ENCODE measurements at regions not wholly inside any gene's neighbourhood (a gene's known extent, or its start where the extent isn't known, plus 50 kb on each side); places are given as distances from the start of the nearest gene placed in this dataset.

DNA sequence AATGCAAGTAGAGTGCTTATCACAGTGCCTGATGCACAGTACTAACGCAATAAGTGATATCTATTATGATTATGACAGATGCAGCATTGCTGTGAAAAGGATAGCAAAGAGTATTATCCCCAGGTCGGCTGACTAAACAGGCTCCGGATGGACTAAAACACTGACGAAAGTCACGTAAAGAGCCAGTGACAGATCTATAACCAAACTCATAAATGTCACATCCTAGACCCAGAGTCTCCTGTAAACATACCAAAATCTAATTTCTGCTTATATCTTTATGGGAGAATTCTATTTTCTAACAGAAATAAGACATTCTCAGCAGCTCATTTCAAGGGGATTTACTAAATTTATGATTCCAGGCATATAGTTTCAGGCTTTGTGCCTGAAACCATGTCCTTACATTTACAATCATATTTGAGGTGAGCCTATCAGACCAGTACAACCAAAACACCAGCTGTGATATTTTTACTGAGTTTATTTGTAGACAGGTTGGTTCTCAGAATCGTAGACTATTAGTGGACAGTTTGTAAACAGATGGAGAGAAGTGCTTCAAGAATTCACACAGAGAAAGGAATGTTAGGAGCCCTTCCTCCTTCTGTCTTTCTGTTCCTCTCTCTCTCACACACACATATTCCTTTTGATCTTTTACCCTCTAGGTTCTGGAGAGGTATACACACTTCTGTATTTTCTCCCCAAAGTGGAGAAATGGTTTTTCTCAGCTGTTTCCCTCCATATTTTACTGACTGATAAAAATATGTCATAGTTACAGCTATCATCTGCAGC lies 52.4 kb upstream of the WDR26 start:
- DNase-seq (ENCODE audit: low spot score) = no peak

DNA sequence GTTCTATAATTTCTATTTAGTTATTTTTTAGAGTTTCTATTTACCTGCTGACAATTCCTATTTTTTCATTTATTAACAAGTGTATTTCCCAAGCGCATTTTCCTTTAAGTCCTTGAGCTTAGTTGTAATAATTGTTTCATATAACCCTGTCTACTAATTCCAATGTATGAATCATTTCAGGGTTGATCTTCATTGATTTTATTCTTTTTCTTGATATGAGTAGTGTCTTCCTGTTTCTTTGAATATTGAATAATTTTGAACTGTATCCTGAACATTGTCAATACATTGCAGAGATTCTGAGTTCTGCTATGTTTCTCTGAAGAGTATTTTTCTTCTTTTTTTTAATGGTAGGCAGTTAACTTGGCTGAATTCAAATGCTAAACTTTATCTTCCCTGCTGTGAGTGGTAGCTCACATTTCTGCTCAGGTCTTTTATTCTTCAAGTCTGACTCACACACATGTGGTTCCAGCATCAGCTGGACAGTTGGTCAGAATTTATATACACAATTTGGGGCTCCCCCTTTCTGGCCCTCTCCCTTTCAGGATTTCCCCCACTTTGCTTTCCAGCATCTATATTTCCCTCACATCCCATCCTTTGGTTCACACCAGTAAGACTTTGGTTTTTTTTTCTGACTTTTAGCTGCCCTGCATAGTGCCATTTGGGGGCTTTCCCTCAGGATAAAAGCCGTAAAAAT lies 54.4 kb upstream of the WDR26 start:
- DNase-seq (ENCODE audit: low spot score) = no peak

DNA sequence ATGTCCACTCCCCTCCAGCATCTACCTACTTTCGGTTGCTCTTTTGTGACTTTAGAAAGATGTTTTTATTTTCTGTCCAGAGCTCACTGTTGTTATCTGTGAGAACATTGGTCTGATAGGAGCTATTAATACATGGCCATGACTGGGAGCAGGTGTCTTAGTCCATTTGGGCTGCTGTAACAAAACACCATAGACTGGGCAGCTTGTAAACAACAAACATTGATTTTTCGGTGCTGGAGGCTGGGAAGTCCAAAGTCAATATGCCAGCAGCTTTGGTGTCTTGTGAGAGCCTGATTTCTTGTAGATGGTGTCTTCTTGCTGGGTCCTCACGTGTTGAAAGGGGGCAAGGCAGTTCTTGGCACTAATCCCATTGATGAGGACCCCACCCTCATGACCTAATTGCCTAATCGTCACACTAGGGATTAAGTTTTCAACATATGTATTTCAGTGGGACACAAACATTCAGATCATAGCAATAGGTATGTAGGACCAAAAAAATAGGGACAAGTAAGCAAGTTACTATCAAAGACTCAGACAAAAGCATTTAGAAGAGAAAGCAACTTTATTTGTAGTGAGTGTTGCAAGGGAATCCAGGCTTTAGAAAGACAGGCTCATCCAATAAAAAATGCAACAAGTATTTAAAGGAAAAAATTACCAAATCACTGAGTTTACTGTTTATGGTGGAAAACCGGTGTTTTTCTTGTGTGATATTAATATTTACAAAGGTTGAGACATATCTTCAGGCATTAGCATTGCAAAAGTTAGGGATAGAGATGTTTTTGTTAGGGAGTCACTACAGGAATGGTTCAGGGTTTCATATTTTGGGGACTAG lies 55.2 kb upstream of the WDR26 start:
- no peak for DNase-seq (ENCODE audit: low spot score)

DNA sequence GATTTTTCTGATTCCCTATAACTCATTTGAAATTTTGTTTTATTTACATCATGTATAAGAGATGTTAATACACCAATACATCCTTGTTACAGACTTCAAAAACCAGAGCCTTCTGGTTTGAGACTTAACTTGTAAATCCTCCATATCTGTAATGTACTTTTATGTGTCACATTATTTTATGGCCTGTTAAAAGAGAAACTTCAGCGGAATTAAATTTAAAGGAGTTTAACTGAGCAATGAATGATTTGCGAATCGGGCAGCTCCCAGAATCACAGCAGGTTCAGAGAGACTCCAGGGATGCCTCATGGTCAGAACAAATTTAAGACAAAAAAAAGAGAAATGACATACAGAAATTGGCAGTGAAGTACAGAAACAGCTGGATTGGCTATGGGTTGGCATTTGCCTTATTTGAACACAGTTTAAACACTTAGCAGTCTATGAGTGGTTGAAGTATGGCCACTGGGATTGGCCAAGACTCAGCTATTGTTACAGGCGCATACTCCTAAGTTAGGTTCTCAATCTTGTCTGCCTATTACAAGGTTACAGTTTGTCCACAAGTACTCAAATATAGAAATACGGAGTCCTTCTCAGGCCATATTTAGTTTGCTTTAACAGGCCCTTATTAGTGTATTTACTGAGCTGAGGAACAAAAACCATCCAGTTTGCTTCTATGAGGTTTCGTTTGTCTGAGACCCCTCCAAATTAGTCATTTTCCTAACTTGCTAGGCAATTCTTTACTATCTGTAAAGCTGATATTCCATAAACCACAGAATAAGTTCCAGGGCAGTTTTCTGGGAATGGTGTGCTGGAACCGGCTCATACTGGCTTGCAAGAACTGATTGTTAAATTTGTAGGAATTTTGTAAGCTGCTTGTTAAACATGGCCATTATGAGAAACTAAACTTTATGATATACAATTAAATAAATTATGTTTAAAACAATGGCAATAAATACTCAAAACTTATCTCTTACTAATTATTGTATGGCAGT lies 56.2 kb upstream of the WDR26 start:
- DNase-seq (ENCODE audit: low spot score) = no peak

DNA sequence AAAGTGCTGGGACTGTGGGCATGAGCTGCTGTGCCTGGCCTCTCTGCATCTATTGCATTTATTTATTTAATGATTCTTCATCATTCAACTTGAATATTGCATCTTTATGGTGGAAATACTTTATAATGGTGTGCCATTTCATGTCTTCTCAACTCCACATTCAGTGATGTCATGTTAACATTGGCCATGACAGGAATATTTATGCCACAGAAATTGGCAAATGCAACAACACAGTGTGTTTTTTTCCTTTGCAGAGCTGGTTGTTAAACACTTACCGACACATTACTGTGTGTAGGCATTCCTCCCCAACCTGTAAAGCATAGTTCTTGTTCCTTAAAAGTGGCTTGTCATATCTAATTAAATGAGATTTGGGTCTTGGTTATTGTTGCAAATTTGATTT lies 57.4 kb upstream of the WDR26 start:
- DNase-seq (ENCODE audit: low spot score) = no peak

DNA sequence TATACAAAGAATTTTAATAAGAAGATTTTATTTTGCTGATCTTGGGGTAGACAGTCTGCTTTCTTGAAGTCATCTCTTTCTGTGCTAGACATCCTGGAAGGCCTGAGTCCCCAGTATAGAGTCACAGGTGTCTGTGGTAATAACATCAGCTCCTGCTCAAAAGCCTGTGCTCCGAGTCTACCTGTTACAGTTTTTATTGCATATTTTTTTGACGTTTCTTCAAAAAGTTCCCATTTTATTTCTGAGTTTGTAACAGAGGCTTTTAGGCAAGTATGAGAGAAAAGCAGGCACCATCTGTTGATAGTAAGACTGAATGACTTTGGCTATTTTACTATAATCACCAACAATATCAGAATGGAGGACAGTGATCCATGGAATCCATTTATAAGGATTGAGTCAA lies 58.0 kb upstream of the WDR26 start:
- DNase-seq (ENCODE audit: low spot score) = no peak

DNA sequence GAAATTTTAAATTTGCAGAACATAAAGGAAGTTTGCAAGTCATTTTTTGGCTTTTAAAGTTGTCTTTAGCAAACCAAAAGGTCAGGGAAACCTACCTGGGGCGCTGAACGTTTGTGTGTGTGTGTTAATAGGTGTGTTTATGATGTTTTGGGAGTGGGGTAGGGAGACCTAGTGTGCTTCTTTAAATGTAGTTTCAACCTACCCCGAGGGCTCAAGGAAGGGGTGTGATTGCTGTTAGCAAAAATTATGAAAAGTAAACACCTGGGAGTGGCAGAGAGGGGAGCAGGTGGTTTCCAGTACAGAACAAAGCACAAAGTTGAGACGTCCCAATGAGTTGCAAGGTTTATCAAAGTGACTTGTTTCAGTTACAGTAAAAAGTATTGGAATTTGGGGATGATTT lies 58.7 kb upstream of the WDR26 start:
- no peak for DNase-seq (ENCODE audit: low spot score)

DNA sequence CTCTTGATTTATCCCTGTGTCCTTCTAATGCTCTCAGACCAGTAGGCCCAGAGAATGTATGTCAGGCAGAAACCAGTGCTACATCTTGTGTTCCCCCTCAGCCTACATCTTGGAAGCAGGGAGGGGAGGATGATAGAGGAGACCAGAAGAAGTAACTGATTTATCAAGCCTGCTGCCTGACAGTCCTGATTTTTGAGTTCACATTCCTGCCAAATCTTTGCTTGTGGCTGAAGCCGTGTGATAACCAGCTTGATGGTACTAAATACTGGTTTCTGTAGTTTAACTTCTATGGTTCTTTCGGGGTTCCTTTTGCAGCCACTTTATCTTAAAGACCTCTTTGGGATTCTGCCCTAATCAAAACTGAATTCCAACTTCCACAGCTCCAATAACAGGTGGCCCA lies 59.7 kb upstream of the WDR26 start:
- no peak for DNase-seq (ENCODE audit: low spot score)

DNA sequence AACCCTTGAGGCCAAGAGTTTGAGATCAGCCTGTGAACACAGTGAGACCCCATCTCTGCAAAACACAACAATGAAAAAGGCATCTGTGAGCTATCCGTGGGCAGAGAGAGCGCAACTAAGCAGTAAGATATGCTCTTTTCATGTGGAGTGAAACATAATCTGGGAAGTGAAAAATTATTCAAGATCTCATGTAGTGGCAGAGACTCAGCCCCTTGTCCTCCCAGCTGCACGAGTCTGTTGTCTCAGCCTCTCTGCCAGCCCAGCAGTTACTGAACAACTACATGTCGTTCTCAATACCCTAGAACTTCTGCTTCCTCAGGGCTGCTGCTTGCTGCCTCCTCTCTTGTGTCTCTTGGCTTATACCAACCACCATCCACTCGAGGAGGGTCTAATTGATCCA lies 61.3 kb upstream of the WDR26 start:
- DNase-seq (ENCODE audit: low spot score) = no peak

DNA sequence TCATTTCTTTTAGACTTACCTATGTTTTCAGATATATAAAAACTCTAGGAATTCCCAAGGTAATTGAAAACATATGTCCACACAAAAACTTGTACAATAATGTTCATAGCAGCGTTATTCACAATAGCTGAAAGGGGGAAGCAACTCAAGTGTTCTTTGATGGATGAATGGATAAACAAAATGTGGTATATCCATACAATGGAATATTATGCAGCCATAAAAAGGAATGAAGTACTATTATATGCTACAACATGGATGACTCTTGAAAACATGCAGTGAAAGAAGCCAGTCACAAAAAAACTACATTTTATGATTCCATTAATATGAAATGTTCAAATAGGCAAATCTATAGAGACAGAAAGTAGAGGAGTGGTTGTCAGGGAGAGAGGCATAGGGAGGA lies 62.2 kb upstream of the WDR26 start:
- no peak for DNase-seq (ENCODE audit: low spot score)

DNA sequence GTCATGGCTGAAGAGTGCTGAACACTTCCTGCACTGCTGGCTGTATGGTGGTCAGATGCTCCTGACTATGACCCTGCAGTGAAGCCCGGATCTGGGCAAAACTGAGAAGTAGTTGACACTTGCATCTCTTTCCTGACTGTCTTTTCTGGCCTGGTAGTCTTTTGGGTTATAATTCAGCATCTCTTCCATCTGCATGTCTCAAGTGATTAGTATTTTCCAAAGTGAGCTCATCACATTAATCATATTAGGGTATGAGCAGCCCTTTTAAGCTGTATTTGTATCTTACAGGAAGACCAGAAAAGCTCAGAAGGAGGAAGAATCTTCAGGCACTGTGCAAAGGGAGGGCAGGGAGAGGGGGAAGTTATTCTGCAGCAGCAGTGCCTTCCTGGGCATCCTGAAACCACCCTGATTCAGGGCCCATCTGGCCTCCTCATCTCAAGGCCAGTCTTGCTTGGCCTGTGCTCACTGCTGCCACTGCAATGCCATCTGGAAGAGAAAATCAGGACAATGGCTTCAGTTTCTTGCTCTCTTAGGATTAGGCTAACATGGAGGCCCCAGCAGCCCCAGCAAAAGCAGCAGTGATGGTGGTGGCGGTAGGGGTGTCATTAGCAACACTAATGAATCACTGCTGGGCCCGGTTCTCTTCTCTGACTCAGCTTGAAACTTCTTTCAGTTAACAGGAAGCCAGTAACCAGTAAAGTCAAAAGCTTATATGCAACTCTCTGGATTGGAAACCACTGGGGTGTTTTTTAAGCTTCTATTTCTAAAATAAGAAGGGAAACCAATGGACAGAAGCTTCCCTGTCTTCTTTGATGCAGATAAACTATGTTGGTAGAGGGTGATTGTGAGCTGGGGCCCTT lies 63.3 kb upstream of the WDR26 start:
- DNase-seq (ENCODE audit: low spot score) = no peak

DNA sequence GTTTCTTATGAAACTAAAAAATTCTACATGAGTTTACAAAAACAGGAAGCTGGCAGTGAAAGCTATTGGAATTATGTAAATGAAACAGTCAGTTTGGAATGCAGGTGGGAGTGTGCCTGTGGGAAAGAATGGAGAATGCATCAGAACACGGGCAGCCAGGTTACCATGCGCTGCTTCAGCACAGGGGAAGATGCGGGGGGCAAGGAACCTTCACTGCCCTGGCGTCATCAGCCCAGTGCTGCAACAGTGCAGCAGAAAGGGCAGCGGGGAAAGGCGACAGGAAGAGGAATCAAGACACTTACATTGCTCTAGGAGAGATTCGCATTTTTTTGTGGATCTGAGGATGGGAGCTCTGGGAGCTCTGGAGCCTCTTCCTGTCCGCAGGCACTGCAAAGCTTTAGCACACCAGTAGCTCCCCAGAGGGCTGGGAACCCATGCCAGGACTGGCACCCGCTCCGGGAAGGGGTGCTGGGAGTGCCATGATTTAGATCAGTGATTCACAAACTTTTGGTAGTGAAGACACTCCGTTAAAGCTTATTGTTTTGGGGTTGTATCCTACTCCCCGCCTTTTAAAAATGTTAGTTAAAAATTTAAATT lies 64.1 kb upstream of the WDR26 start:
- DNase-seq (ENCODE audit: low spot score) = no peak

DNA sequence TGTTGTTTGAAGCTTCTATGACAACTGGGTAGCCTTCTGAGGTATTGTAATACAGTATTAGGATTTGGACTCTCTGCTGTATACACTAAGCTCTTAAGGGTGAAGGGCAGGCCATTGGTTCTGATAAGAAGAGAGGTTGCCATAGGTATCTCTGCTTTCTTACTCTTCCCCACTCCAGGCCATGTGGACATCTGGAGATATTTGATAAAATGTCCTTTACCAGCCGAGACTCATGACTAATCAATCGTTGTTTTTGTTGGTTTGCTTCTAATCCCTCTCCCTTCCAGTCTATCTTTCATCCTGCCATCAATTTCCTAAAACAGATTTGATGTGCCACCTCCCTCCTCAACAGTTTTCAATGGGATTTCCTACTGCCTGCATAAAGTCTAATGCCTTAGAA lies 64.6 kb upstream of the WDR26 start:
- DNase-seq (ENCODE audit: low spot score) = no peak

DNA sequence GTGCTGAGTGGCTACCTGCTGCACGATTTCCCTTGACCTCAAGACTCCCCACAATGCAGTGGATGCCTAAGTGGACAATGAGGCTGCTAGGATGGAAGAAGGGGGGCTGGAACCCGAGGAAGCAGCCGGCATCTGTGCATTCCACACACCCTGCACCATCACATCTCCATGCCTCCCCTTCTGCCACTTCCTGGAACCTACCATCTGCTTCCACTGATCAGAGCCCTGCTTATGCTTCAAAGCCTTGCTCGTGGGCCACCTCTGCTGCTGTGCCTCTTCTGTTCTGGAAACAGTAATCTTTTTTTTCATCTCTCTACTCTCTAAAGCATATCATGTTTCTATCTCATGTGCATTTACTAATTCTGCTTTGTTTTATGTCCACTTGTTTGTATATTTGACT lies 66.2 kb upstream of the WDR26 start:
- no peak for DNase-seq (ENCODE audit: low spot score)

DNA sequence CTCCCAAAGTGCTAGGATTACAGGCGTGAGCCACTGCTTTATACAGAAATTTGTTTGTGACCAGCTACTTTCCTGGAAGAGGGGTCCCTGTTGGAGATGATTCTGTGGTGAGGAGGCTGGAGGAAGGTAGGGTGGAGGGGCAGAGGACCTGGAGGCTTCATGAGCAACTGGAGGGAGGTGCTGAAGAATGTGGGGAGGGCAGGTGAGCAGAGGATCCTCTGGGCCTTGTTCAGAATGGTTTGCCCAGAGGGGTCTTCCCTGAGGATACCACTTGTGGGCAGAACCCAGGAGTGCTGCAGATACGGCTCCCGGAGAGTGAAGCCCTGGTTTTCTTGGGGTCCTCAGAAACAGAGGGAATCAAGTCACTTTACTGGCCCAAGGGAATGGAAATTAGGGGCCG lies 67.2 kb upstream of the WDR26 start:
- DNase-seq (ENCODE audit: low spot score) = no peak

DNA sequence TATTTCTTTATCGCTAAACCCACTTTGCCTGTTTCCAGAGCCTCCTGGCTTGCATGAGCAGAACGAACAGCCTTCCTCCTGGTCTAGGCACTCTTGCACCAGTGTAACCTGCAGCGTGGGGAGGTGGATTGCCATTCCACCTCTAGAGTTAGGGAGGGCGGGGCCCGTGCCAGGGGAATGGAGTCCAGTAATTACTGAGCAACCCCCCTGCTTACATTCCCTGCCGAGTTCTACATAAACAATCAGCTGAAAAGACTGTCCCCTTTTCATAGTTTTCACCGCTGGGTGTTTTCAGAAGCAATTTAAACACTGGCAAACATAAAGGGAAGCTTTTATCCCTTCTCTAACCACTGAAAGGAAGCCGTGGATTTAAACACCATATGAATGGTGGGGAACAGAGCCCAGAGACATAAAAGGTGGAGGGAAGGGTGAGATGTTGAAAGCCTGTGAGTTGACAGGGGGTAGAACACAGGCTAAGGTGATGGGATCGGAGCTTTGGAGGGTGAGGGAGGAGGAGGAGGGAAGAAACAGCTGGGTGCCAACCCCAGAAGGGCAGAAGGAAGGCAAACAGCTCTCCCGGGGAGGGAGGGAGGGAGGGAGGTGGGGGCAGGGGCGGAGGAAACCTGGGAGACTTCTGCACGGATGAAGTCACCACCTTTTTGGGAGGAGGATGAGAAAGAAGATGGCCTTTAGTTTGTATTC lies 68.0 kb upstream of the WDR26 start:
- no peak for DNase-seq (ENCODE audit: low spot score)

DNA sequence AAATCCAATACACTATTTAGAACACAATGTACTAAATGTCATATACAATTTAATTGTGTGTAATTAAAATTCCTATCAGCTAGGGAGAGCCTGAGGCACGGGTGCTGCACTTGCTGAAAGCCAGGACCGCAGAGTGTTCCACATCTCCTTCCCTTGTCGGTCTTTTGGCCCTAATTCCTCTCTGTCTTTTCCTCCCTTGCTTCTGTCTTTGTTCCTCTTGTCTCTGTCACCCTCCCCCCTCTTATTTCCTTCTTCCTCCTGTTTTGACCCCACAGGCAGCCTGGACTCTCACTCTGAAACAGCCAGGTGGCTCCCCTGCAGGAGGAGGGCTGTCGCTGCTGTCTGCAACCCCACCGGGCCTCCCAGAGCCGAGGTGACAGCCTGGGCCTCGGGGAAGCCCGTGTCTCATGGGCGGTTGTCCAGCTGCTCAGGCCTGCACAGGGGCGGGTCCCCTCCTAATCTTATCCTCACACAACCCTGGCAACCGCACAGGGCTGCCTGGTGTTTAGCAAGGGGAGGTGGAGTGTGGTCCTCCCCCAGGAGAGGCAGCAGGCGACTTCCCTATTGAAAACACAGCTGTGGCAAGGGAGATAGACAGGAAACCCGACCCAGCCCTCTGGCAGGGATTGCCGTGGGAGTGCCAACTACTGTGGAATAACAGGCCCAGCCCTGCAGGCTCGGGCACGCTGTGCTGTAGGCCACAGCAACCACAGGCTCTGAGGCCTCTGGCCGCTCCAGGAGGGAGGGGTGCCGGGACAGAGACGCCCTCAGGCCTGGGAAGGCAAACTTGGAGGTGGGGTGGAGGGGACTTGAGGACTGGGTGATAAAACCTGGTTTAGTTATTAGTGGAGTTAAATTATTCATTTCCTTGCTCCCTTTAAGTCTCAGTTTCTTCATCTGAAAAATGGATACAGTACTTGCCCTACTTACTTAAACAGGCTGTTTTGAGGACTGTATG lies 68.8 kb upstream of the WDR26 start:
- DNase-seq (ENCODE audit: low spot score) = peak; percentile 82

DNA sequence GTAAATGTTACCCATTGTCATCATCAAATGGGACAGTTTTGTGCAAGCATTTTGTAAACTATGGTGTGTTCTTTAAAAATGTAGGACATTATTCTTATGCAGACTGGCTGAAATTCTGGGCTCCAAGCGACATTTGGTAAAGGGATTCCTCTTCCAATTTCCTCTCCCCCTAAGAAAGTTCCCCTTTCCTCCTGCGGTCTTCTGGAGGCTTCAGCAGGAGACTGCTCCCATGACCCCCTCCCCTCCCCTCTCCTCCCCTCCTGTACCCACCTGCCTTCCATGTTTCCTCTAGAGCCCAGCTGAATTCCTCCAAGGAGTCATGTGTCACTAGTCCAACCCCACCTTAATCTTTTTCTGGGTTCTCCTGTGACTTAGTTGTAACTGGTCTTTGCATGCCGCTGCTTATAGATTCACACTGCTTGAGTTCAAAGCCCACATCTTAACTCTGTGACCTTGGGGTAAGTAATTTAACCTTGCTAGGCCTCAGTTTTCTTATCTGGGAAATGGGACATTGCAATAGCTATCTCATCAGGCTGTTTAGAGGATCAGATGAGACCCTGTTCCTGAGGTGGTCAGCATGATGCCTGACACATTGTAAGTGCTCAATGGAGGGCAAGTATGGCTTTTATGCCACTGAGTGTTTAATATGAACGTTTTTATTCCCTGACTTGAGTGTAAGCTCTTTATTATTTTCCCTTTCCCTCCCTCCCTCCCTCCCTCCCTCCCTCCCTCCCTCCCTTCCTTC lies 69.9 kb upstream of the WDR26 start:
- no peak for DNase-seq (ENCODE audit: low spot score)
